HL-60 (cell line): ENCODE measurements at regions not wholly inside any gene's neighbourhood (a gene's known extent, or its start where the extent isn't known, plus 50 kb on each side); places are given as distances from the start of the nearest gene placed in this dataset.

ENCODE experiments used
- DNase-seq, 2 experiments: peaks; one replicate each; pipeline ENCODE4 v3.0.0-alpha.2; 2010 to 2020; ENCODE audit warnings: low read depth in 1 of 2, low spot score in 1 of 2
- H3K27ac ChIP-seq: fragments of 250-450 bp; sonication (Bioruptor Pico); replicated peaks from 2 replicates; pipeline ENCODE4 v1.5.1; 2020; ENCODE audit warnings: mild to moderate bottlenecking, moderate library complexity
- H3K27me3 ChIP-seq: fragments of 250-450 bp; sonication (Bioruptor Pico); 2 replicates; pipeline ENCODE4 v1.5.1; 2021; ENCODE audit warnings: mild to moderate bottlenecking, moderate library complexity; ENCODE audit not compliant: insufficient read depth, poor library complexity, severe bottlenecking
- H3K4me3 ChIP-seq: replicated peaks from 2 replicates; pipeline ENCODE4 v1.5.1; 2011; ENCODE audit warnings: mild to moderate bottlenecking, control low read depth, low read length; ENCODE audit not compliant: insufficient read depth
- CTCF ChIP-seq: IDR thresholded peaks from one replicate; pipeline ENCODE4 v1.5.1; 2011; ENCODE audit warnings: low read length, control low read depth, inconsistent platforms; ENCODE audit not compliant: insufficient read depth
- GABPA ChIP-seq: IDR thresholded peaks from 2 replicates; pipeline ENCODE4 v1.6.1; 2012; ENCODE audit warnings: low read depth
- POLR2AphosphoS5 ChIP-seq: IDR thresholded peaks from 2 replicates; pipeline ENCODE4 v1.6.1; 2012; ENCODE audit warnings: low read depth
- REST ChIP-seq: IDR thresholded peaks from 2 replicates; pipeline ENCODE4 v1.6.1; 2012; ENCODE audit warnings: low read depth; ENCODE audit not compliant: insufficient replicate concordance
- SPI1 ChIP-seq: IDR thresholded peaks from 2 replicates; pipeline ENCODE4 v1.6.1; 2012; ENCODE audit warnings: low read depth, mild to moderate bottlenecking, borderline replicate concordance

- Histone ChIP-seq H3K4me3 (no peak overlapping the region), H3K27me3 (no peaks in the 10 kb centered on the region), H3K27ac (no peak overlapping the region)
- TF ChIP-seq POLR2AphosphoS5 (no peak), CTCF (no peak), GABPA (no peak), REST (no peak), SPI1 (no peak)
- DNase-seq = no peak
These were observed 130.5 kb downstream of the LIG4 start for GRCh38 chr13:108084840-108085239.

GRCh38 chr13:108083056-108083455 is 132.3 kb downstream of the LIG4 start:
- DNase-seq = no peak
- no peak for TF ChIP-seq SPI1
- no peak for TF ChIP-seq REST
- no peak for TF ChIP-seq CTCF
- TF ChIP-seq POLR2AphosphoS5 = no peak
- TF ChIP-seq GABPA = no peak
- H3K4me3 ChIP-seq = no peak overlapping the region
- no peak overlapping the region for H3K27ac ChIP-seq
- H3K27me3 ChIP-seq = no peaks in the 10 kb centered on the region

- no peak for DNase-seq
- TF ChIP-seq GABPA = no peak
- no peak for TF ChIP-seq SPI1
- TF ChIP-seq POLR2AphosphoS5 = no peak
- no peak for TF ChIP-seq REST
- no peak for TF ChIP-seq CTCF
- H3K27me3 ChIP-seq = no peaks in the 10 kb centered on the region
- H3K4me3 ChIP-seq = no peak overlapping the region
- no peak overlapping the region for H3K27ac ChIP-seq
These were observed 132.9 kb downstream of the LIG4 start for GRCh38 chr13:108082481-108082880.
